Heart left ventricle (tissue), 13 donors: ENCODE measurements at regions not wholly inside any gene's neighbourhood (a gene's known extent, or its start where the extent isn't known, plus 50 kb on each side); places are given as distances from the start of the nearest gene placed in this dataset.

ENCODE experiments used
- CTCF ChIP-seq, 12 donors: fragments of 200-600 bp; sonication (generic) in 4 of 12; IDR thresholded peaks; one replicate each; pipeline versions ENCODE4 v1.5.0 to v1.8.0; 2018 to 2022; ENCODE audit warnings: antibody characterized with exemption in 12 of 12, mild to moderate bottlenecking in 5 of 12
- POLR2A ChIP-seq, 2 donors: fragments of 450-650 bp; IDR thresholded peaks; one replicate each; pipeline ENCODE4 v1.6.1; 2017; ENCODE audit warnings: antibody characterized with exemption in 2 of 2, mild to moderate bottlenecking in 2 of 2, moderate library complexity in 2 of 2
- donor health status: ischemic (EF 13 %, LVEDD 7.1; RV severe dilation, severe dysfunction).
- donor health status: DM: no; HTN: yes; CAD: no.
- donor health status: DM: no; HTN: no; CAD: no.
- donor health status: ischemic (EF 25% LVEDD 6.9; RV normal size, moderate dysfunction).
- donor health status: ischemic (EF 25% LVEDD 5.7; RV mildly dilated, moderate dysfunction).
- donor health status: ischemic (EF 35%, LVEDD 5.7; RV mildly dilated, moderate dysfunction).
- donor health status: nonischemic (EF 11% LVEDD 7.7; RV severe dilation, severe dysfunction).
- donor health status: DM: yes; HTN: yes; CAD: no.
- donor health status: PGD.
- donor health status: ischemic (EF 29% LVEDD 5.4; RV normal size, mild dysfunction).
- donor health status: nonischemic (EF 23%, LVEDD 6.1; RV moderate dilation, normal function).

- TF ChIP-seq CTCF (IDR thresholded peaks at IDR 0.05) (no peak), POLR2A (IDR thresholded peaks at IDR 0.05) (no peak)
These were observed 435.4 kb downstream of the MFSD1 start for GRCh38 chr3:159237226-159237625.
